ENCODE measurements at regions not wholly inside any gene's neighbourhood (a gene's known extent, or its start where the extent isn't known, plus 50 kb on each side); places are given as distances from the start of the nearest gene placed in this dataset.

- DNase-seq (ENCODE audit: low read depth), result no peak
- H3K4me3 ChIP-seq (ENCODE audit: low read depth, low read length), result no peak overlapping the region
- TF ChIP-seq MAX (IDR thresholded peaks at IDR 0.05; ENCODE audit: low read depth, low read length), result no peak
- TF ChIP-seq POLR2A (IDR thresholded peaks at IDR 0.05; ENCODE audit: extremely low read depth, insufficient read length), result no peak
- no peak for TF ChIP-seq MYC (IDR thresholded peaks at IDR 0.05; ENCODE audit: low read depth, low read length)
- no peak for TF ChIP-seq CTCF (IDR thresholded peaks at IDR 0.05; ENCODE audit: low read depth, low read length)
Observed at GRCh38 chr10:3292636-3293035, 120.1 kb upstream of the PITRM1 start.

GRCh38 chr10:3290550-3290949, 118.0 kb upstream of the PITRM1 start:
- TF ChIP-seq POLR2A (IDR thresholded peaks at IDR 0.05; ENCODE audit: extremely low read depth, insufficient read length) (no peak), CTCF (IDR thresholded peaks at IDR 0.05; ENCODE audit: low read depth, low read length) (no peak), MYC (IDR thresholded peaks at IDR 0.05; ENCODE audit: low read depth, low read length) (no peak), MAX (IDR thresholded peaks at IDR 0.05; ENCODE audit: low read depth, low read length) (no peak)
- DNase-seq (ENCODE audit: low read depth), result no peak
- no peak overlapping the region for H3K4me3 ChIP-seq (ENCODE audit: low read depth, low read length)

- no peak for TF ChIP-seq MYC (IDR thresholded peaks at IDR 0.05; ENCODE audit: low read depth, low read length)
- TF ChIP-seq POLR2A (IDR thresholded peaks at IDR 0.05; ENCODE audit: extremely low read depth, insufficient read length), result no peak
- TF ChIP-seq MAX (IDR thresholded peaks at IDR 0.05; ENCODE audit: low read depth, low read length), result no peak
- TF ChIP-seq CTCF (IDR thresholded peaks at IDR 0.05; ENCODE audit: low read depth, low read length), result no peak
- no peak for DNase-seq (ENCODE audit: low read depth)
Observed at GRCh38 chr10:3287572-3288445, 115.2 kb upstream of the PITRM1 start.

GRCh38 chr10:3282674-3283017, 110.1 kb upstream of the PITRM1 start:
- no peak overlapping the region for H3K4me3 ChIP-seq (ENCODE audit: low read depth, low read length)
- no peak for DNase-seq (ENCODE audit: low read depth)
- TF ChIP-seq MAX (IDR thresholded peaks at IDR 0.05; ENCODE audit: low read depth, low read length) (no peak), MYC (IDR thresholded peaks at IDR 0.05; ENCODE audit: low read depth, low read length) (no peak), POLR2A (IDR thresholded peaks at IDR 0.05; ENCODE audit: extremely low read depth, insufficient read length) (no peak), CTCF (IDR thresholded peaks at IDR 0.05; ENCODE audit: low read depth, low read length) (no peak)

More at GRCh38 chr10:3287572-3288445, 115.2 kb upstream of the PITRM1 start:
- no peak overlapping the region for H3K4me3 ChIP-seq (ENCODE audit: low read depth, low read length)

GRCh38 chr10:3281941-3282673, 109.5 kb upstream of the PITRM1 start:
- DNase-seq (ENCODE audit: low read depth), result no peak
- TF ChIP-seq CTCF (IDR thresholded peaks at IDR 0.05; ENCODE audit: low read depth, low read length), result no peak
- TF ChIP-seq POLR2A (IDR thresholded peaks at IDR 0.05; ENCODE audit: extremely low read depth, insufficient read length), result no peak
- TF ChIP-seq MYC (IDR thresholded peaks at IDR 0.05; ENCODE audit: low read depth, low read length), result no peak
- no peak for TF ChIP-seq MAX (IDR thresholded peaks at IDR 0.05; ENCODE audit: low read depth, low read length)
- no peak overlapping the region for H3K4me3 ChIP-seq (ENCODE audit: low read depth, low read length)
